PC-9 (cell line): ENCODE measurements at regions not wholly inside any gene's neighbourhood (a gene's known extent, or its start where the extent isn't known, plus 50 kb on each side); places are given as distances from the start of the nearest gene placed in this dataset.

Experiments used
- CTCF ChIP-seq: fragments of 200-600 bp; sonication (generic); conservative IDR thresholded peaks from 2 replicates; pipeline ENCODE4 v1.6.1; 2017; ENCODE audit warnings: mixed run types, antibody characterized with exemption, mild to moderate bottlenecking, moderate library complexity
- EZH2 ChIP-seq: fragments of 200-600 bp; sonication (generic); IDR thresholded peaks from 2 replicates; pipeline ENCODE4 v1.8.0; 2017; ENCODE audit warnings: antibody characterized with exemption, low read depth

DNA sequence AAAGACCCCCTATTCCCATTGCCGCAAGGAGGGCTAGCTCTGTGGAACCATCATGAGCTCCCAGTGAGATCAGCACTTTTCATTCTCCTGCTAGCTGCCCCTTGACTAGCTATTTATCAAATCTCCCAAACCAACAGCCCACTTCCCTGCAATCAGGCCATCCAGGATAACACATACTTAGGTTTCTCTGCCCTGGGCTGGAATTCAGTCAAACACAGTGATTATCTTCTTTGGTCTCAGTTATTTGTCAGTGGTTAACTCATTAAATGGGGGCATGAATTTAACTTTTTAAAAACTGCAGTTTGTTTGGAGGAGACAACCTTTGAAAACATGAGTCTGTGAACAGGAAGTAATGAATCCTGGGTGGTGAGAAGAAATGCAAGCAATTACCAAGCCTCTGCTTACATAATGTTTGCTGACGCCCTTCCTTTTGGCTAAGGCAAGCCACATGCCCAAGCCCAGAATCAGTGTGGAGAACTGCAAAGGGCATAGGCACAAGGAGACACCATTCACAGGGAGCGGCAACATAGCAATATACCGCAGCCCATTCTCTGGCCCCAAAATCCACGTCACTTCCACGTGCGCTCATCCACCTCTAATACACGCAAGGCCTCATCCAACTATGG is 275.0 kb downstream of the DRD1 start:
- TF ChIP-seq CTCF (no peak), EZH2 (no peak)
